ENCODE measurements at regions not wholly inside any gene's neighbourhood (a gene's known extent, or its start where the extent isn't known, plus 50 kb on each side); places are given as distances from the start of the nearest gene placed in this dataset.

DNA sequence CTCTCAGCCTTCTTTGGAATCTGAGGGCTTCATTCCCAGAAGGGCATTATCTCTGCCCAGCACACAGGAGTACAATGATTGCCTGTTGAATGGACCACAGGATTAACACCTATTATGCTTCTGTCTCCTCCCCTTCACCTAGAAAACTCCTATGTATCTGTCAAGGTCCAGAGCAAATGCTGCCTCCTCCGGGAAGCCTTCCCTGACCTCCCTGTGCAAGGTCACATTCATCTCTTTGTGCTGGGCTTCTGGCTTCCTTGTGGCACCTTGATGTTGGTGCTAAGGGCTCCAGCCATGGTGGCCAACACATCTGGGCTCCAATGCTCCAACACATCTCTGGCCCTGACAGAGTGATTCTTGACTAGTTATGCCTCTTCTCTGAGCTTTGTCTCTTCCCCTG is 49.9 kb upstream of the ATP2B2 start:
- DNase-seq = no peak

- DNase-seq = no peak
These were observed 50.9 kb upstream of the ATP2B2 start for GRCh38 chr3:10556312-10556711.

DNA sequence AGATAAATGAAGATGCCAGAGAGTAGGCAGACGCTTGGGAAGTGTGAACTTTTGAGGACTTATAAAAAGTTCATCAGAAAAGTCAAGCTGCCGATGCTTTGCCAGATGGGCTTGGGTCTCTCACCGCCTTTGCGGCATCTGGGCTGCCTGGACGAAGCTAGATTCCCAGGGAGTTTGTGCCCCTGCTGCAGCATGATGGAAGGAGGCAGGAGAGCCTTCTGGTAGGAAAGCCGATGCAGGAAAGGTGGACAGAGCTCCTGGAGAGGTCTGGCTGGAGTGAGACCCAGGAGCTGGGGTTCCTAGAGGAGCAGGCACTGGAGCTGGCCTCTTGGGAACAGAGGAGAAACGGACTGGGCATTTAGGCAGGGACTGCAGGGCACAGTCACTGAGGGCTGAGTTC is 51.9 kb upstream of the ATP2B2 start:
- DNase-seq = no peak

DNA sequence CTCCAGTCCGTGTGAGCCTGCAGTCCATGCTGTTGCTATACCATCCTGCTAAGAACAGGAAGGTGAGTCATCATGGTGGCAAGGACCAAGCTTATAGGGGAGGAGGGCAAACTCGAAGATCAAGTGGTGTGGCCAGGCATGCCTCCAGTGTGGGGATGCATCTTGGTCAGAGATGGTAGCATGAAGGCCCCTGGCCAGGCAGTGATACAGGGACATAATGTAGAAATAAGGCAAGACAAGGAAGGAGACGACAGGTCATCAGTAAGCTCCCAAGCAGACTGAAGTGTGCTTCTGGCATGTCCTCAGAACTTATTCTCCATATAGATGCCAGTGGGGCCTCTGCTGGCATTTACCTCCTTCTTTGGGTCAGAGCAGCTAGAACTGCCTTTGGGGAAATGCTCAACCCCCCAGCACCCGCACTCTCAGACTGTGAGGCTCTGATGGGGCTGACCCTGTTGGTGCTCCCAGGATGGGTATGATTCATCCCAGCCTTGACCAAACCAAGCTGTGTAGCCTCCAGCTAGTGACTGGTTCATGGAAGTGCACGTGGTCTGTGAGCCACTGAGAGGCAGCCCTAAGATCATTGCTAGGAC is 52.5 kb upstream of the ATP2B2 start:
- DNase-seq = no peak

- no peak for DNase-seq
These were observed 53.4 kb upstream of the ATP2B2 start for GRCh38 chr3:10558736-10559135.

GRCh38 chr3:10560060-10560861 is 54.9 kb upstream of the ATP2B2 start:
- no peak for DNase-seq

DNA sequence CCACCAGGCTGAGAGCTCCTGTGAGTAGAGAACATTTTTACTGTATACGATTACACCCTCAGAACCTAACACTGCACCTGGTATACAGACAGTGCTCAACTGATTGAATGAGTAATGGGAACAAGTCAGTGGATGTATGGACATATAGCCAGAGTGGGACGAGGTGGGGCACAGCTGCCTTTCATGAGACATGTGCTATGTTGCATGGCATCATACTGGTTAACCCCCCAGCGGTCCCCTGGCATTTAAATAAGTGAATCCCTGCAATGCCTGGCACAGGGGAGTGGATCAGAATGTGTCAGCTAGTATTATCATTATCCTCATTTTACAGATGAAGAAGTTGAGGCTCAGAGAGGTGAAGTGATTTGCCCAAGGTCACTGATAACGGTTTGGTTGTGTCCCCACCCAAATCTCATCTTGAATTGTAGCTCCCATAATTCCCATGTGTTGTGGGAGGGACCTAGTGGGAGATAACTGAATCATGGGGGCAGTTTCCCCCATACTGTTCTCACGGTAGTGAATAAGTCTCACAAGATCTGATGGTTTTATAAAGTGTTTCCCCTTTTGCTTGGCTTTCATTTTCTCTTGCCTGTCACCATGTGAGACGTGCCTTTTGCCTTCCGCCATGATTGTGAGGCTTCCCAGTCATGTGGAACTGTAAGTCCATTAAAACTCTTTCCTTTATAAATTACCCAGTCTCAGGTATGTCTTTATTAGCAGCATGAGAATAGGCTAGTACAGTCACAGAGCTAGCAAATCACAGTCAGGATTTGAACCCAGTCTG is 56.0 kb upstream of the ATP2B2 start:
- DNase-seq = no peak

DNA sequence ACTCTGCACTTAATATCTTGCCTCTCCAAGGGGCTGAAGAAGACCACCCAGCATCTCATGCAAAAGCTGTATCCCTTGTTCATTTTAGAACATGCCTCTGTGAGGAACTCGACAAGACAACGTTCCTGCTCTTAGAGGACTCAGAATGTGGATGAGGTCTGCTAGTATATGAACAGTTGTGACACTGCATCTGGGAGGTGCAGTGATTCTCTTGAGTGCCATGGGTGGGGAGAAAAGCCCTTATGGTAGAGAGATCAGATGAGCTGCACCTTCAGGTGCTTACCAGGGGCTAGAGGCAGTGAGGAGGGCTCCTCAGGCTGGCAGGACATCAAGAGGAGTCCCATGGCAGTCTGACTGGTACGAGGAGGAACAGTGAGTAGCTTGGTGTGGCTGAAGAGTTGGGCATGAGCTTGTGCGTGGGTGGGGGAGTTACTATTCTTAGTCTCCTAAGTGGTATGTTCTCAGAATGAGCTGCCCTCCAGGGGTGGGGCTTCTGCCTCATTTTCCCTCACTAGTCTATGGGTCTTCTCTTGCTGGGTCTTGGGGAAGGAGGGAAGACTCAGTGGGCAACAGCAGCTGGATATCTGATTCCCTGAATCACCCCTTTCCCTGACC is 56.7 kb upstream of the ATP2B2 start:
- no peak for DNase-seq

- no peak for DNase-seq
These were observed 58.0 kb upstream of the ATP2B2 start for GRCh38 chr3:10563396-10563795.

DNA sequence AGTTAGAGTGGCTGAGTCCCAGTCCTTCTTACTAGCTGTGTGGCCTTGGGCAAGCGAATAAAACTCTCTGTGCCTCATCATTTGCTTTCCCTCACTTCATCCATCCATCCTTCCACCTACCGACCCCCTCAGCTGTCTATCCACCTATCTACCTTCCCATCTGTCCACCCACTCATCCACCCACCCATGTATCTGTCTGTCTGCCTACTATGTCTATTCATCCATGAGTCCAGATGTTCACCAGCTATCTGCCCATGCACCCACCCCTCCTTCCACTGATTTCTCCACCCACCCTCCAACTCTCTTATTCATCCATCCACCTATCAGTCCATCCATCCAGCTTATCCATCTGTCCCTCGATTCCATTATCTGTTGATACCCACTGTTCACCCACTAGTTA is 60.4 kb upstream of the ATP2B2 start:
- no peak for DNase-seq

- DNase-seq = no peak
These were observed 61.1 kb upstream of the ATP2B2 start for GRCh38 chr3:10566451-10566850.

DNA sequence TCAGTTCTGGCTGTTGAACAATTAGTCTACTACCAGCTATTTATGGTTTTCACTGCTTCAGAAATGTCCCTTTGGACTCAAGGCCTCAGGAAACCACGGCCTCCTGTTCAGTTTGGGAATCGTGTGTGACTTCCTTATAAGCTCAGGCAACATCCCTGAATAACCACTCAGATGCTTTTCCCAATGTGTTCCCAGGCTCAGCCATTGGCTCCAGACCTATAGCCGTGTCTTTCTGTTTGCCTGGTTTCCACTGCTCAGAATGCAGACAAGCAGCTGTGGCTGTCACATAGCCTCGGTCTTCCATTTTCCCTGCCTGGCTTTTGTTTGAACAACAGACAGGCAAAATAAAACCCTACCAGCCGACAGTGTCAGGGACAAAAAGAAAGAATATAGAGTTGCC is 63.2 kb upstream of the ATP2B2 start:
- DNase-seq = no peak

GRCh38 chr3:10570196-10570946 is 65.0 kb upstream of the ATP2B2 start:
- DNase-seq = no peak

GRCh38 chr3:10574101-10574620 is 68.8 kb upstream of the ATP2B2 start:
- no peak for DNase-seq

- DNase-seq = no peak
These were observed 70.3 kb upstream of the ATP2B2 start for GRCh38 chr3:10575601-10576160.

DNA sequence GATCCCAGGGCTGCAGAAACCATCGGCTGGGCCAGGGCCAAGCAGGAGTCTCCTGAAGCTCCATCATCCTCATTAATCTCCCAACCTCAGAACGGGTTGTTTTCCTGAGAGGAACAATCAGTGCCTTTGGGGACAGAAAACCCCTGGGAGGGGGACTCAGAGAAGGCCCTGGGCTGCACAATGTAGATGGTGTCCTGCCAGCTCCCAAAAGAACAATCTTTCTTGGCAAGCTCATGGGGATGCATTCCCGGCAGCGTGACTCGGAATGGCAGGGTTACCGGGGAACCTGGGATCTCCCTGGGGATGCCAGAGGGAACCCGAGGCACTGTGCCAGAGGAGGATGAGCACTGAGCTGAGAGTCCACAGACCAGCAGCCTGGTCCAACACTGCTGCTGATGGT is 72.1 kb upstream of the ATP2B2 start:
- DNase-seq = no peak

- DNase-seq = no peak
These were observed 75.0 kb upstream of the ATP2B2 start for GRCh38 chr3:10580426-10580825.

- DNase-seq = no peak
These were observed 75.9 kb upstream of the ATP2B2 start for GRCh38 chr3:10581251-10581650.

DNA sequence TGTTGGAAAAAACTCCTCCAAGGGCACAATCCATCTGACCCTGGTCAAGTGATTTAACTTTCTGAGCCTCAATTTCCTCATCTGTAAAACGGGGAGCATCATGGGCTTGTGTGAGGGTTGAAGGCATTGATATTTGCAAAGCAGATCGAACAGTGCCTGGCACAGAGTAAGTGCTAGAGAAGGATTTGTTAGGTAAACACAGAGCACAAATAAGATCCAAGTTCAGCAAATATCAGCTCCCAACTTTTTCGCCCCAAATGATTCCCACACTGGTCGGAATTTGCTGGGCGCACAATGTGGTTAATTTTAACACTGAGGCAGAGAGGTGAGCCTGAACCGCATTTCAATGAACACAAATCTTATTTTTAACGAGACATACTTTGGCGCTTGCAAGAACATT is 76.3 kb upstream of the ATP2B2 start:
- no peak for DNase-seq

DNA sequence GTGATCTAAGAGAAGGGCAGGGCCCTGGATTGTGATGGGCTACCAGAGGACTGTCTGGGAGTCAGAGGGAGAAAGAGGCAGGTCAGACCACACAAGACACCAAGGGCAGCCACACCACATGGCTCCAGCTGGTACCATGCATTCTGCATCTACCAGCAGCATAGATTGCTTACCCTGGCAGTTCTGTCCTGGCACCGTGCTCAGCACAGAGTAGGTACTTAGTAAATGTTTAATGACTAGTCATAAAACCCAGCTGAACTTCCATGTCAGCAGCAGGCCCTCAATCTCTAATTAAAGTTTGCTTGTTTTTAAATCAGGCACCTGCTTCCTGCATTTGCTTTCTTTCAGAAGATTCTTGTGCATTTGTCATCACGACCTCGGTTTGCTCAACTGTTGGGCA is 77.3 kb upstream of the ATP2B2 start:
- DNase-seq = no peak

DNA sequence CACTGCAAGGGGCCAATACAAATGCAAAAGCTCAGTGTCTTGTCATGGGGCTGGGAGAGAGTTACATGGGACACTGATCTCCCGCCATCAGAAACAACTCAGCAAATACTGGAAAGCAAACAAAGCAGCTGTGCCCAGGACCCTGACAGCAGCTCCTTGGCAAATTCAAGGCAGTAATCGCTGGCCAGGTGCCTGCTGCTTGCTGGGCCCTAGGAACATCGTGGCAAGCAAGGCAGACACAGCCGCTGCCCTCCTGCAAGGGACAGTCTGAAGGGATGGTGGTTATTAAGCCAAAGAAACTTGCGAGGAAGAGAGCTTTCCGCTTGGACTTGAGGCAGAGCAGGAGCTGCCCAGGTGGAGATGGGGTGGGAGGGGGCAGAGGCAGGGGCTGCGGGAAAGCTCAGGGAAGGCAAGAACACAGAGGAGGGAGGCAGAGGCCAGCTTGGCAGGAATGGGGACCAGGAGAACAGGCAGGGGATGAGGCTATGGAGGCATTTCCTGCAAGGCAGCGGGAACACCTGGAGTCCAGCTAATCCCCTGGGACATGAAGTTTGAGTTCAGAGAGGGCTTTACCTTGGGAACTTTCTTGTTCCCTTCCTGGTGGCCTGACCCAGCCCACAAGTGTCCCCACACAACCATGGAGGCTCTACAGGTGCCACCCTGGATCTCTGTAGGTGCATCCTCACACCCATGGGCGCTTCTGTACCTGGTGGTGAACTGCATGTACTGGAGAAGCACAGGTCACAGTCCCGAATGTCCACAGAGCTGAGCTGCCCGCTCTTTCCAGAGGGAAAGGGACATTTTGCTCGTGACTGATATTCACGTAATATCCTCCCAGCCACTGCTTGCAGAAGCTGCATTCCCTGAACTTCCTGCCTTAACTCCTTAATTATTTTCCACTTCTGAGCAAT is 78.7 kb upstream of the ATP2B2 start:
- DNase-seq = no peak

All from 8988T (cell line).